T-helper 2 cell treated with Interferon-gamma antibody and Interleukin-4, amounts not matched to agents 5 μg/mL and 100 μg/mL, for 36 hours (primary cell): ENCODE measurements at regions not wholly inside any gene's neighbourhood (a gene's known extent, or its start where the extent isn't known, plus 50 kb on each side); places are given as distances from the start of the nearest gene placed in this dataset.

ENCODE experiments used
- DNase-seq: peaks from one replicate; pipeline ENCODE4 v3.0.0; 2021; ENCODE audit warnings: low spot score
- H3K27ac Mint-ChIP-seq: one replicate; pipeline ENCODE4 v1.8.0; 2021; ENCODE audit warnings: mild to moderate bottlenecking, mixed read lengths
- H3K27me3 Mint-ChIP-seq: one replicate; pipeline ENCODE4 v1.8.0; 2021; ENCODE audit warnings: low read depth, mixed read lengths
- H3K36me3 Mint-ChIP-seq: one replicate; pipeline ENCODE4 v1.8.0; 2021; ENCODE audit warnings: low read depth, mixed read lengths
- H3K4me1 Mint-ChIP-seq: one replicate; pipeline ENCODE4 v1.8.0; 2021; ENCODE audit warnings: low read depth, mixed read lengths
- H3K4me3 Mint-ChIP-seq: one replicate; pipeline ENCODE4 v1.8.0; 2022; ENCODE audit warnings: mild to moderate bottlenecking, moderate library complexity, mixed read lengths
- H3K9me3 Mint-ChIP-seq: one replicate; pipeline ENCODE4 v1.8.0; 2021; ENCODE audit warnings: mixed read lengths

- Mint-ChIP-seq H3K27ac (no peak overlapping the region), H3K36me3 (no peaks in the 10 kb centered on the region), H3K4me3 (no peak overlapping the region), H3K27me3 (no peaks in the 10 kb centered on the region), H3K9me3 (peaks cover 11% of the 10 kb centered on the region), H3K4me1 (no peaks in the 10 kb centered on the region)
- DNase-seq, result no peak
Observed at GRCh38 chr1:4431491-4431890, 222.9 kb upstream of the AJAP1 start.

DNA sequence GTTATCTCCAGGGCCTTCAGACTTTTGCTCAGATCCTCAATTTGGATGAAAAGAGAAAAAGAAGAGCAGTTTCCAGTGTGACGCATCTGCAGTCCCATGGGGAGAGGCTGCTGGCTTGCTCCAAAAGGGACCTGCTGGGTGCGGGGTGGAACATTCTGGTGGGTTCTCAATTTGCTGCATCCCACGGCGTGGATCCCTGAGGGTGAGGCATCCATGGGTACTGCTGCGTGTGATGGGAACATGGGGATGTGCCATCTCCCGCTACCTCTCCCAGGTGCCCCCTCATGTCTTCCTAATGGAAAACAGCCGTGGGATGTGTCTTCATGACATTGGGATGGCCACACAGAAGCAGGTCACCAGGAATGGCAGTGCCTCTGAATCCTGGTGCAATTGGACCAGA, 221.3 kb upstream of the AJAP1 start:
- Mint-ChIP-seq H3K27me3 (no peaks in the 10 kb centered on the region), H3K4me1 (no peaks in the 10 kb centered on the region), H3K27ac (no peak overlapping the region), H3K9me3 (peaks cover 6% of the 10 kb centered on the region), H3K36me3 (no peaks in the 10 kb centered on the region), H3K4me3 (no peak overlapping the region)
- no peak for DNase-seq

GRCh38 chr1:4444086-4444485, 210.3 kb upstream of the AJAP1 start:
- peaks cover 4% of the 10 kb centered on the region for H3K27me3 Mint-ChIP-seq

GRCh38 chr1:4447778-4448420, 206.5 kb upstream of the AJAP1 start:
- Mint-ChIP-seq H3K9me3 (no peaks in the 10 kb centered on the region), H3K4me3 (no peak overlapping the region), H3K27me3 (no peaks in the 10 kb centered on the region), H3K36me3 (no peaks in the 10 kb centered on the region), H3K4me1 (no peaks in the 10 kb centered on the region), H3K27ac (no peak overlapping the region)
- no peak for DNase-seq

More at GRCh38 chr1:4444086-4444485, 210.3 kb upstream of the AJAP1 start:
- H3K4me3 Mint-ChIP-seq, result no peak overlapping the region
- DNase-seq, result no peak
- no peaks in the 10 kb centered on the region for H3K4me1 Mint-ChIP-seq
- H3K27ac Mint-ChIP-seq, result no peak overlapping the region
- H3K9me3 Mint-ChIP-seq, result no peaks in the 10 kb centered on the region
- H3K36me3 Mint-ChIP-seq, result no peaks in the 10 kb centered on the region

DNA sequence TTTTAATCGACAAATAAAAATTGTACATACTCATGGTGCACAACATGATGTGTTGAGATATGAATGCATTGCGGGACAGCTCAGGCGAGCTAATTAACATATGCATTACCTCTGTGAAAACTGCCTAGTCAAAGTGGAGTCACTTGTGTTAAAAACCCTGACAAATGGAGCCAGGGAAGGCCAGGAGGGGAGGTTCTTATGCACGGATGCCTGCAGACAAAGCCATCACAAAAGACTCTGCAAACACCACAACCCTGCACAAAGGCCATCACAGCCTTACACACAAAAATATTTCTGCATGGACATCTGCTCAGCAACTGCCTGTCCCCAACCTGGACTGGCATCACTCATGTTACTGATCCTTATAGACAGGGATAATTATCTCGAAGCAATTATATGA, 204.4 kb upstream of the AJAP1 start:
- Mint-ChIP-seq H3K9me3 (no peaks in the 10 kb centered on the region), H3K36me3 (no peaks in the 10 kb centered on the region), H3K27me3 (no peaks in the 10 kb centered on the region), H3K27ac (no peak overlapping the region), H3K4me3 (no peak overlapping the region), H3K4me1 (no peaks in the 10 kb centered on the region)
- no peak for DNase-seq

GRCh38 chr1:4452701-4453100, 201.7 kb upstream of the AJAP1 start:
- Mint-ChIP-seq H3K27ac (no peak overlapping the region), H3K36me3 (no peaks in the 10 kb centered on the region), H3K9me3 (no peaks in the 10 kb centered on the region), H3K4me3 (no peak overlapping the region), H3K4me1 (no peaks in the 10 kb centered on the region), H3K27me3 (no peaks in the 10 kb centered on the region)
- no peak for DNase-seq

GRCh38 chr1:4460052-4460451, 194.4 kb upstream of the AJAP1 start:
- no peaks in the 10 kb centered on the region for H3K36me3 Mint-ChIP-seq
- H3K4me1 Mint-ChIP-seq, result no peaks in the 10 kb centered on the region
- no peak for DNase-seq
- no peaks in the 10 kb centered on the region for H3K9me3 Mint-ChIP-seq
- no peak overlapping the region for H3K4me3 Mint-ChIP-seq
- no peaks in the 10 kb centered on the region for H3K27me3 Mint-ChIP-seq
- H3K27ac Mint-ChIP-seq, result no peak overlapping the region

DNA sequence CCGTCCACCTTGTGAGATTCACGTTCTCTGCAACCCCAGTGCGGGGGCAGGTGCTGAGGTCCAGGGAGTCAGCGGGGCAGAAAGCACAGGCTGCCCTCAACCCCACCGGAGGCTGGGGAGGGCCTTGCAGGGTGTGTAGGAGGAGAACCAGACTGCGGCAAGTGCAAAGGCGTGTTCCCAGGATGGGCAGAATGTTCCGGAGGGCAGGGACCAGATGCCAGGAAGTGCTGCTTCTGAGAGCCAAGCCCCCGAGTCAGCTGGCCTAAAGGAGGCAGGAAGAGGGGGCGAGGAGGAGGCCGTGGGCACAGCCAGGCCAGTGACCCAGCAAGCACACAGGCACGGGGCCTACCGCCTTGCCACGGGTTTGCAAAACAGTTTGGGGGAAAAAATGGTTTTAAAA, 193.8 kb upstream of the AJAP1 start:
- DNase-seq, result no peak
- no peaks in the 10 kb centered on the region for H3K27me3 Mint-ChIP-seq
- H3K4me3 Mint-ChIP-seq, result no peak overlapping the region
- no peaks in the 10 kb centered on the region for H3K36me3 Mint-ChIP-seq
- H3K4me1 Mint-ChIP-seq, result no peaks in the 10 kb centered on the region
- no peaks in the 10 kb centered on the region for H3K9me3 Mint-ChIP-seq
- no peak overlapping the region for H3K27ac Mint-ChIP-seq

DNA sequence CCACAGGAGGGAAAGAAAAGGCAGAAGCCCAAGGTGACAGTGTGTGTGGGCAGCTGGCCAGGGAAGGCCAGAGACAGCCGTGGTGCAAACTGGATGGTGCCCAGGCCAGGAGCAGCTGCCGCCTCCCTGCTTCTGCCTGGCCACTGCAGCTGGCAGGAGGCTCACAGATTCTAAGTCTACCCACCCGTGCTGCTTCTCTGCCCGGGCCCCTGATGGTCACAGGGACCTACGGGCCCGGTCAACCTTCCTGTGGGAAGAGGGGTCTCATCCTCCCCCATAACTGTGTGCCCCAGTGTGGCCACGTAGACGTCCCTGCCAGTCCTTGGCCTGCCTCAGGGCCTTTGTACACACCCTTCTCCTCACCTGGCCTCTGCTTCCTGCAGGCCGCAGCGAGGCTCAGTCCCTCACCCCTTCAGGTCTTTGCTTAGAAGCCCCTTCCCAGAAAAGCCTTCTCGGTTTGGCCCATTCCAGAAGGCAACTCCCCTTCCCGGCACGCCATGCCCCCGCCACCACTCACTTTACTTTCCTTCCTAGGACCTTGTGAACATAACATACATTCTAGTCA, 192.6 kb upstream of the AJAP1 start:
- Mint-ChIP-seq H3K9me3 (no peaks in the 10 kb centered on the region), H3K4me3 (no peak overlapping the region), H3K27ac (no peak overlapping the region), H3K4me1 (no peaks in the 10 kb centered on the region), H3K27me3 (no peaks in the 10 kb centered on the region), H3K36me3 (no peaks in the 10 kb centered on the region)
- no peak for DNase-seq

GRCh38 chr1:4462831-4463484, 191.5 kb upstream of the AJAP1 start:
- Mint-ChIP-seq H3K27me3 (no peaks in the 10 kb centered on the region), H3K9me3 (no peaks in the 10 kb centered on the region), H3K4me1 (no peaks in the 10 kb centered on the region), H3K27ac (no peak overlapping the region), H3K36me3 (no peaks in the 10 kb centered on the region), H3K4me3 (no peak overlapping the region)
- DNase-seq, result no peak

- no peak overlapping the region for H3K27ac Mint-ChIP-seq
- H3K27me3 Mint-ChIP-seq, result no peaks in the 10 kb centered on the region
- H3K9me3 Mint-ChIP-seq, result no peaks in the 10 kb centered on the region
- DNase-seq, result no peak
- no peaks in the 10 kb centered on the region for H3K4me1 Mint-ChIP-seq
- H3K4me3 Mint-ChIP-seq, result no peak overlapping the region
- H3K36me3 Mint-ChIP-seq, result no peaks in the 10 kb centered on the region
Observed at GRCh38 chr1:4463631-4464030, 190.8 kb upstream of the AJAP1 start.

DNA sequence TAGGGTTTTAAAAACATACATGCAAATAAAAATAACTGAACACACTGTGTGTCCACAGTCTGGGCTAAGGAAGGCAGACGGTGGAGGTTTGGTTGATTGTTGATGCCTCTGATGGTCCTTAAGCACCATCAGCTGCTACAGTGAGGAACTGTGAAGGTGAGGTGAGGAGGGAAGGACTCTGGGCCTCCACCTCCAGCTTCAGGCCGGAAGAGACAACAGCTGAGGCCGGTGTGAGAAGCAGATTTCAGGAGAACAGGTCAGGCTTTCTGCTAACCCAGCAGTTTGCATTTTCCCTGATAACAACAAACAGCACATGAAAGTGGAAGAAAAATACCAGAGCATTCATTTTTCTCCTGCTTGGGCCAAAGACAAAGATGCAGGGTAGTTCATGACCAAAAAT, 189.9 kb upstream of the AJAP1 start:
- Mint-ChIP-seq H3K27ac (no peak overlapping the region), H3K36me3 (no peaks in the 10 kb centered on the region), H3K27me3 (no peaks in the 10 kb centered on the region), H3K9me3 (no peaks in the 10 kb centered on the region), H3K4me3 (no peak overlapping the region), H3K4me1 (no peaks in the 10 kb centered on the region)
- DNase-seq, result no peak

DNA sequence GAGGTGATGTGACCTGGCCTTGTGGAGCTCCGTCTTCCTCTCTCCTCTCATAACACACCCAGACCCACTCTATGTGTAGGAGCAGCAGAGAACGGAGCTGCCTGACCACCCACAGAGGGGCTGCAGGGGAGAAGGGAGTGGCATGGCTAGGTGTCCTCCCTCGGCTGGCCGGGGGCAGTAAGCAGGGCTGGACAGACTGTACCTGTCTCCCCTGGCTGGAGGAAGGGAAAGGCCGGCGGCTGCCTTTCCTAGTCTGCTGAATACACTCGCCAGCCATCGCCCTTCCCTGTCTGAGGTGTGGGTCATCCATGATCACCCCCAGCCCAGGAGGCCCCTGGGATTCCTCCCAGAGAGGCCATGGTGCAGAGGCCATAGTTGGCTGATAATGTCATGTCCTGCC, 187.2 kb upstream of the AJAP1 start:
- Mint-ChIP-seq H3K4me1 (no peaks in the 10 kb centered on the region), H3K4me3 (no peak overlapping the region), H3K9me3 (no peaks in the 10 kb centered on the region), H3K36me3 (no peaks in the 10 kb centered on the region), H3K27me3 (no peaks in the 10 kb centered on the region), H3K27ac (no peak overlapping the region)
- DNase-seq, result no peak

GRCh38 chr1:4468386-4468785, 186.0 kb upstream of the AJAP1 start:
- Mint-ChIP-seq H3K9me3 (no peaks in the 10 kb centered on the region), H3K27ac (no peak overlapping the region)

More at GRCh38 chr1:4468386-4468785, 186.0 kb upstream of the AJAP1 start:
- no peak for DNase-seq
- no peak overlapping the region for H3K4me3 Mint-ChIP-seq
- H3K36me3 Mint-ChIP-seq, result no peaks in the 10 kb centered on the region
- no peaks in the 10 kb centered on the region for H3K27me3 Mint-ChIP-seq
- H3K4me1 Mint-ChIP-seq, result no peaks in the 10 kb centered on the region
